Stimulated activated CD4-positive, alpha-beta T cell treated with anti-CD3 and anti-CD28 coated beads, TNF-alpha, amount 100 ng/mL, for 4 hours (primary cell): ENCODE measurements at regions not wholly inside any gene's neighbourhood (a gene's known extent, or its start where the extent isn't known, plus 50 kb on each side); places are given as distances from the start of the nearest gene placed in this dataset.
"Not testable (repeated sequence)": the region's sequence is repeated elsewhere in the genome, so short reads cannot be mapped to it uniquely, and the experiment has no call there.

Experiments
- DNase-seq, 3 experiments: peaks; one replicate each; pipeline ENCODE4 v3.0.0-alpha.2; 2020; ENCODE audit warnings: low read depth in 3 of 3

- DNase-seq: no peak
Measured at GRCh38 chr7:155228894-155229293, 68.8 kb upstream of the INSIG1 start.

- DNase-seq: no peak
Measured at GRCh38 chr7:155229548-155230168, 68.0 kb upstream of the INSIG1 start.

GRCh38 chr7:155230169-155230593 lies 67.5 kb upstream of the INSIG1 start:
- DNase-seq: no peak

GRCh38 chr7:155231241-155231800 lies 66.4 kb upstream of the INSIG1 start:
- no peak for DNase-seq

GRCh38 chr7:155231941-155232340 lies 65.7 kb upstream of the INSIG1 start:
- DNase-seq: no peak

DNA sequence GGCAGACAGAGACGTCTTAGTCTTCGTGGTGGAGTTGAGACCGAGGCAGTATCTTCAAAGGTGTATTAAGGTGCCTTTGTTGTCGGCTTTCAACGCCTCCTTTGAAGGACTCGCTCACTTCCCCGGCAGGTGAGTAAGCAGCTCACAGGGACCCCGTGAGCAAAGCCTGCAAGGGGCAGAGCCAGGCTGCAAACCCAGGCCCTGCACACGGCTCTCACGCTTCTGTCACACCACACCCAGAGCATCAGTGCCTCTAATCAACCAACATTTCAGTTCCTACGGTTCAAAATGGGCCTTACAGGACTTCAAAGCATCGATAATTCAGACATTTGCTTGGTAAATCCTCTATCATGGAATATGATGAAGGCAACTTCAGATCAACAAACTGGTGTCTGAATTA lies 64.8 kb upstream of the INSIG1 start:
- no peak for DNase-seq

- DNase-seq: no peak
Measured at GRCh38 chr7:155233311-155234157, 64.1 kb upstream of the INSIG1 start.

DNA sequence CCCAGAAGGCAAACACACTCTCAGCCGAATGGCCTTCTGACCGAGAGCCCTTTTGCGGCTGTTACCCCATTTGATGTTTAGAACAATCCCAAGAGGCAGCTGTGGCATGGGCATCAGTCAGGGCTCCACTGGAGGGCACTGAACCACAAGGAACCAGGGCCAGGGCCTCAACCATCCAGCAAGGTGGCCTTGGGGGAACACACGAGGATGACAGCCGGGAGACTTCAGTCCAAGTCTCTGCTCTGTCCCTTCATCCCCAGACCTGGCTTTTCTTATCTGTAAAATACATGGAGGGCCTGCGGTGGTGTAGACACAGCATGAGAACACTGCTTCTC lies 63.6 kb upstream of the INSIG1 start:
- no peak for DNase-seq

GRCh38 chr7:155234950-155235789 lies 62.5 kb upstream of the INSIG1 start:
- DNase-seq: no peak

GRCh38 chr7:155236386-155236785 lies 61.3 kb upstream of the INSIG1 start:
- no peak for DNase-seq

DNA sequence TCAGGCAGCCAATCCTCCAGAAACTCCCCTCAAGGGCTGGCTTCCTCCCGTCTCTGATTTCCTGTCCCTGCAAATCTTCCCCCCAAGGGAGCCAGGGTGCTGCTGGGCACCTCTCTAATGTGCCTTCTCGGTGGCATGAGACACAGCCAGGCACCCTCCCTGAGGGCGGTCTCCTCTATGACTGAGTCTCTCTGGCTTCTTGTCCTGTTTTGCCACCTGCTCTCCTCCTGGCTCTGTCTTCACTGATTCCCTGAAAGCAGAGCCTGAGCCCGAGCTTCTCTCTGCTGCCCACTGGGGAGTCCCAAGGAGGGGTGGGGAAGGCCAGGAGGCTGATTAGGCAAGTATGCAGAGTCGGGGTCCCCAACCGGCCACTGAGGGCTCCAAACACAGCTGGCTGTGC lies 60.4 kb upstream of the INSIG1 start:
- DNase-seq: no peak

DNA sequence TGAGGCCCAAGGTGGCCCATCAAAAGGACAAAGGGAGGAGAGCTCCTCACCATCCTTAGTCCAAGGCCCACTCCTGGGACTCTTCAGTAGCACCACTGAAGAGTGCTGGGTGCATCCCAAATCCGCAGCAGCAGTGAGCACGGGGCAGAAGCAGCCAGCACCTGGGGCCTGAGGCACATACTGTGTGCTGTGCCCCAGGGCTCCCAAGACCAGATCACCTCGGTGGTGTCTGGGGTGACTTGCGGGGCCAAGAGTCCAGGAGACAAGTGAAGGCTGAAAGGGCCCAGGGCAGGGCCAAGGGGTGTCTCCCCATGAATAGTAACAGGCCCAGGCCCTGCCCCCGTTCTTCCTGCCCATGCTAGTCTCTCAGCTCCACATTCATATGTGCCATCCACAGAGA lies 59.9 kb upstream of the INSIG1 start:
- no peak for DNase-seq

GRCh38 chr7:155239431-155240087 lies 58.1 kb upstream of the INSIG1 start:
- not testable (repeated sequence) for DNase-seq

DNA sequence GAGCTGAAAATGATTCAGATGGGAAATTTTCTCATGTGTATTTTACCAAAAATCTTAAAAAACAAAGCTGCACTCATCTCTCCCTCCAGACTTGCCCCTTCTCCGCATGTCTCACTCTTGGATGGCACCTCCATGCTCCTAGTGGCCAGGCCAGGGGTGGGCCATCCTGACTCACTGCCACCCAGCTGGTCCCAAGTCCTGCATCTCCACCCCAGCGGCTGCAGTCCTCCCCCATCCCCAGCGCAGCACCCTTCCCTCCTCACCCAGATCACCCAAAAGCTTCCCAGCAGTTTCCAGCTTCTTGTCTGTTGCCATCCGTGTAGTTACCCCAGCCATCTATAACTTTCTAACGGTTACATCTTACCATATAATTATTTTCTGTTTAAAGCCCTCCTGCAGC lies 53.0 kb upstream of the INSIG1 start:
- DNase-seq: no peak

DNA sequence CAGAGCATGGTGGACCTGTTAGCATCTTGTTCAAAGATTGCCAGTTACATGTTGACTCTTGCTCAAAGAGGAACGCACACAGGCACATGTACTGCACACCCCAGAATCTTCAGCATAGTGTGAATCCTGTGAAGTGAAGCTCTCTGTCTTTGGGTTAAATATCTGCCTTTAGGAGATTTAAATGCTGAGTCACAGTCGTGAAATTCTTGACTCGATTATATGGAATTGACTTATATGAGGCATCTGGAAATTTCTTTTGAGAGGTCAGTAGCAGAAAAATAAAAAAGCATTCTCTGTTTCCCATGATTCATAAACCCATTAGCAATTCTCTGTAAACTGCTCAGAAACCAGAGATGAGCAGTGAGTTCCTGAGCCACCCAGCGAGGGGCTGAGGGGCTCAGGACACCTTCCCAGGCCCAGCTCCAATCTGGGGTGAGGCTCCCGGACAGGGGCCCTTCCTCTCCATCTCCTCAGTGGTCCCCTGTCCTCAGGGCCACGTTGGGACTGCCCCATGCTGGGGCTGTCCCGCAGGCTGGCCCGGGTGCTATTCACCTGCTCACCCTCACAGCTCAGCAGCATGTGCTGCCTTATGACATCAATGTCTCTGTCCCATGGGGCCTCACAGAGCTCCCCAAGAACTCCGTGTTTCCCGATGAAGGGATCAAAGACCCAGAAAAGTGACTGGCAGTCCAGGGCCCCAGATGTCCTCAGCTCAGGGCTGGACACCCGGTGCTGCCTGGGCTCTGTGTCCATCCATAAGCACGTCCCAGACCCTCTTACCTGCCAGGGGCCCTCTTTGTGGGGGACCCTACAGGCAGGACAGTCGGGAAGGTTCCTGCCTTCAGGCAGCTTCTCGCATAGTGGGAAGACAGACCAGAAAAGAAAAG lies 50.0 kb upstream of the INSIG1 start:
- DNase-seq: no peak
